Endothelial cell of umbilical vein (primary cell): ENCODE measurements at regions not wholly inside any gene's neighbourhood (a gene's known extent, or its start where the extent isn't known, plus 50 kb on each side); places are given as distances from the start of the nearest gene placed in this dataset.

ENCODE experiments used
- BruUV-seq: library from RNA; stranded (reverse); fragments of 400-500 nt; replicated peaks from 2 replicates; lab custom pipeline; 2021; lab: Mats Ljungman, UMichigan
- CTCF ChIA-PET: fragments of 300-600, 350-600 bp; sonication (Branson Sonifier 250); formaldehyde crosslinking; loops from one replicate; lab custom pipeline; 2021; ENCODE audit warnings: antibody characterized with exemption, inconsistent platforms; lab: Charles Lee
- POLR2A ChIA-PET: fragments of 300-600, 350-600 bp; sonication (Branson Sonifier 250); formaldehyde crosslinking; loops from one replicate; lab custom pipeline; 2021; ENCODE audit warnings: antibody characterized with exemption, inconsistent platforms; lab: Charles Lee
- DNase-seq: peaks from one replicate; pipeline ENCODE4 v3.0.0-alpha.2; 2011; ENCODE audit warnings: low read depth, low spot score
- FAIRE-seq: peaks from 2 replicates; lab custom pipeline; 2011; peaks lifted over from hg19 to GRCh38; lab: Jason Lieb, UNC
- H2AFZ ChIP-seq: 2 replicates; pipeline ENCODE4 v1.6.0; 2012; ENCODE audit warnings: low read depth, low read length, control low read depth, inconsistent platforms
- H3K27ac ChIP-seq: 2 replicates; pipeline ENCODE4 v1.5.1; 2011; ENCODE audit warnings: low read depth, mild to moderate bottlenecking, control low read depth, low read length, moderate library complexity; ENCODE audit not compliant: insufficient read depth
- H3K27me3 ChIP-seq, 2 experiments: 2 replicates each; pipeline versions ENCODE4 v1.6.0 to v1.6.1; 2011; ENCODE audit warnings: low read length in 2 of 2, mixed read lengths in 1 of 2; ENCODE audit not compliant: control insufficient read depth in 2 of 2, insufficient read depth in 2 of 2
- H3K36me3 ChIP-seq, 2 experiments: 2 replicates in 1 of 2; 3 replicates in 1 of 2; pipeline ENCODE4 v1.5.1; 2011; ENCODE audit warnings: low read length in 2 of 2, mild to moderate bottlenecking in 1 of 2, moderate library complexity in 1 of 2; ENCODE audit not compliant: control insufficient read depth in 2 of 2, insufficient read depth in 2 of 2; ENCODE audit errors: extremely low read depth in 1 of 2
- H3K4me1 ChIP-seq: 3 replicates; pipeline ENCODE4 v1.5.1; 2011; ENCODE audit warnings: mild to moderate bottlenecking, low read length; ENCODE audit not compliant: control insufficient read depth, insufficient read depth; ENCODE audit errors: extremely low read depth
- H3K4me2 ChIP-seq: 2 replicates; pipeline ENCODE4 v1.6.1; 2011; ENCODE audit warnings: low read length, control low read depth, mixed read lengths; ENCODE audit not compliant: insufficient read depth
- H3K4me3 ChIP-seq, 3 experiments: fragments of 200-600 bp in 1 of 3; sonication (generic), shearing (Covaris generic) in 1 of 3; replicated peaks in 1 of 3; 2 replicates each; pipeline ENCODE4 v1.5.1; 2011 to 2016; ENCODE audit warnings: control low read depth in 3 of 3, low read length in 3 of 3, mild to moderate bottlenecking in 2 of 3, inconsistent platforms in 1 of 3, low read depth in 1 of 3, moderate library complexity in 1 of 3; ENCODE audit not compliant: insufficient read depth in 1 of 3
- H3K79me2 ChIP-seq: 2 replicates; pipeline ENCODE4 v1.6.0; 2012; ENCODE audit warnings: low read length, inconsistent platforms; ENCODE audit not compliant: control insufficient read depth, insufficient read depth
- H3K9ac ChIP-seq: replicated peaks from 2 replicates; pipeline ENCODE3; 2011; ENCODE audit warnings: low read length, control low read depth; ENCODE audit not compliant: insufficient read depth; ENCODE audit errors: extremely low read depth
- H3K9me1 ChIP-seq: replicated peaks from 3 replicates; pipeline ENCODE4 v1.6.0; 2011; ENCODE audit warnings: mild to moderate bottlenecking, low read length; ENCODE audit not compliant: control insufficient read depth, insufficient read depth; ENCODE audit errors: extremely low read depth
- H3K9me3 ChIP-seq: replicated peaks from 2 replicates; pipeline ENCODE4 v1.5.1; 2012; ENCODE audit warnings: low read length, inconsistent platforms; ENCODE audit not compliant: control insufficient read depth, insufficient read depth
- H4K20me1 ChIP-seq: replicated peaks from 2 replicates; pipeline ENCODE3; 2011; ENCODE audit warnings: mild to moderate bottlenecking, low read length; ENCODE audit not compliant: control insufficient read depth, insufficient read depth; ENCODE audit errors: extremely low read depth
- CTCF ChIP-seq, 2 donors: IDR thresholded peaks; 1 replicate in 1 of 2; 2 replicates in 1 of 2; pipeline ENCODE4 v1.5.1; 2011; ENCODE audit warnings: low read length in 2 of 2, mild to moderate bottlenecking in 2 of 2, moderate library complexity in 2 of 2, control low read depth in 1 of 2, inconsistent platforms in 1 of 2, low read depth in 1 of 2; ENCODE audit not compliant: insufficient read depth in 1 of 2; ENCODE audit errors: extremely low read depth in 1 of 2
- EZH2 ChIP-seq: IDR thresholded peaks from 2 replicates; pipeline ENCODE4 v1.6.1; 2012; ENCODE audit warnings: borderline replicate concordance, low read depth, mild to moderate bottlenecking, moderate library complexity, low read length, inconsistent platforms; ENCODE audit not compliant: severe bottlenecking
- FOS ChIP-seq: IDR thresholded peaks from 2 replicates; pipeline ENCODE4 v1.6.1; 2011; ENCODE audit warnings: mild to moderate bottlenecking, low read length, moderate library complexity, borderline replicate concordance; ENCODE audit not compliant: insufficient read depth
- GATA2 ChIP-seq: IDR thresholded peaks from 2 replicates; pipeline ENCODE4 v1.7.0; 2011; ENCODE audit warnings: low read depth, mild to moderate bottlenecking, moderate library complexity, mixed read lengths, low read length; ENCODE audit not compliant: insufficient read length, insufficient read depth
- JUN ChIP-seq: IDR thresholded peaks from 2 replicates; pipeline ENCODE4 v1.6.1; 2011; ENCODE audit warnings: borderline replicate concordance, low read depth; ENCODE audit not compliant: insufficient read length, insufficient read depth
- MAX ChIP-seq: IDR thresholded peaks from 2 replicates; pipeline ENCODE4 v1.6.1; 2011; ENCODE audit not compliant: insufficient read depth, insufficient read length
- MYC ChIP-seq: IDR thresholded peaks from one replicate; pipeline ENCODE4 v1.6.1; 2011; ENCODE audit warnings: mild to moderate bottlenecking, low read depth, low read length
- POLR2A ChIP-seq: IDR thresholded peaks from 2 replicates; pipeline ENCODE4 v1.6.1; 2012; ENCODE audit warnings: low read depth, mild to moderate bottlenecking, control low read depth, low read length
- POLR2AphosphoS5 ChIP-seq: IDR thresholded peaks from 2 replicates; pipeline ENCODE4 v1.6.1; 2012; ENCODE audit warnings: low read depth, mild to moderate bottlenecking, control low read depth, low read length, moderate library complexity; ENCODE audit not compliant: insufficient read depth
- dilution Hi-C: fragments of 300-500 bp; cut with MboI; formaldehyde crosslinking; loops from one replicate; pipeline ENCODE4 v1.15.0; 2019; ENCODE audit warnings: low sequenced_read_pairs; ENCODE audit not compliant: extremely low pct_ligation_motif_present
- intact Hi-C: fragments of 100-400 bp; cut with micrococcal nuclease; formaldehyde crosslinking; loops from one replicate; pipeline ENCODE4 v1.10.0; 2022

GRCh38 chr9:90734631-90735030, 67.0 kb upstream of the SYK start:
- CTCF ChIA-PET, result no interaction called here
- DNase-seq, result no peak
- TF ChIP-seq JUN, result no peak
- Histone ChIP-seq H3K9ac (no peak overlapping the region), H3K4me2 (no peak overlapping the region), H3K9me3 (no peaks in the 10 kb centered on the region), H3K27ac (no peak overlapping the region), H3K36me3 (no peaks in the 10 kb centered on the region), H3K4me1 (no peaks in the 10 kb centered on the region), H3K79me2 (no peaks in the 10 kb centered on the region), H3K27me3 (no peaks in the 10 kb centered on the region), H3K4me3 (no peak overlapping the region), H2AFZ (no peak overlapping the region), H3K9me1 (no peaks in the 10 kb centered on the region), H4K20me1 (no peaks in the 10 kb centered on the region)
- dilution Hi-C loops, result no loop called here
- POLR2A ChIA-PET, result no interaction called here
- FAIRE-seq, result no peak
- intact Hi-C loops, result no loop called here
- BruUV-seq, result no TSS peak

- Histone ChIP-seq H3K36me3 (no peaks in the 10 kb centered on the region), H3K9me3 (no peaks in the 10 kb centered on the region), H2AFZ (no peak overlapping the region), H3K4me1 (no peaks in the 10 kb centered on the region), H4K20me1 (no peaks in the 10 kb centered on the region), H3K27ac (no peak overlapping the region), H3K79me2 (no peaks in the 10 kb centered on the region), H3K9me1 (no peaks in the 10 kb centered on the region), H3K4me2 (no peak overlapping the region), H3K9ac (no peak overlapping the region), H3K4me3 (no peak overlapping the region), H3K27me3 (no peaks in the 10 kb centered on the region)
- no peak for TF ChIP-seq EZH2
- no peak for TF ChIP-seq MYC
- no peak for TF ChIP-seq MAX
- TF ChIP-seq FOS, result no peak
- no peak for TF ChIP-seq POLR2AphosphoS5
- no peak for TF ChIP-seq POLR2A
- TF ChIP-seq CTCF (IDR thresholded peaks at IDR 0.05; ENCODE audit: extremely low read depth in 1 of 2, insufficient read depth in 1 of 2, low read depth in 1 of 2, low read length in 2 of 2), result no peak
- no peak for TF ChIP-seq GATA2
- TF ChIP-seq JUN, result no peak
- ChIA-PET POLR2A (no interaction called here), CTCF (no interaction called here)
- no peak for FAIRE-seq
- BruUV-seq, result no TSS peak
- DNase-seq, result no peak
- dilution Hi-C loops, result no loop called here
- intact Hi-C loops, result no loop called here
Observed at GRCh38 chr9:90729351-90729750, 72.3 kb upstream of the SYK start.
